KOPT-K1 (cell line): ENCODE measurements at regions not wholly inside any gene's neighbourhood (a gene's known extent, or its start where the extent isn't known, plus 50 kb on each side); places are given as distances from the start of the nearest gene placed in this dataset.
"Not testable (repeated sequence)": the region's sequence is repeated elsewhere in the genome, so short reads cannot be mapped to it uniquely, and the experiment has no call there.

ENCODE experiments used
- H3K27ac ChIP-seq: fragments of 200-600 bp; sonication (generic); 2 replicates; pipeline ENCODE4 v1.5.1; 2016; ENCODE audit warnings: antibody characterized with exemption, mild to moderate bottlenecking, low read depth, low read length; ENCODE audit not compliant: poor library complexity, severe bottlenecking
- H3K36me3 ChIP-seq: fragments of 200-600 bp; sonication (generic); 2 replicates; pipeline ENCODE4 v1.5.1; 2017; ENCODE audit warnings: antibody characterized with exemption, mild to moderate bottlenecking, low read length, moderate library complexity; ENCODE audit not compliant: insufficient read depth
- H3K9me3 ChIP-seq: fragments of 200-600 bp; sonication (generic); 2 replicates; pipeline ENCODE4 v1.5.1; 2017; ENCODE audit warnings: antibody characterized with exemption, low read length, mild to moderate bottlenecking; ENCODE audit not compliant: insufficient read depth, poor library complexity, severe bottlenecking

GRCh38 chrY:18958846-18959245, 185.3 kb upstream of the HSFY2 start:
- H3K36me3 ChIP-seq = no peaks in the 10 kb centered on the region
- peaks cover 5% of the 10 kb centered on the region for H3K9me3 ChIP-seq
- H3K27ac ChIP-seq = no peak overlapping the region

GRCh38 chrY:18951657-18952435, 178.3 kb upstream of the HSFY2 start:
- Histone ChIP-seq H3K36me3 (no peaks in the 10 kb centered on the region), H3K27ac (no peak overlapping the region), H3K9me3 (no peaks in the 10 kb centered on the region)

- Histone ChIP-seq H3K9me3 (no peaks in the 10 kb centered on the region), H3K27ac (no peak overlapping the region), H3K36me3 (no peaks in the 10 kb centered on the region)
Observed at GRCh38 chrY:18951019-18951418, 177.5 kb upstream of the HSFY2 start.

- Histone ChIP-seq H3K9me3 (no peaks in the 10 kb centered on the region), H3K36me3 (no peaks in the 10 kb centered on the region), H3K27ac (no peak overlapping the region)
Observed at GRCh38 chrY:18936831-18937230, 163.3 kb upstream of the HSFY2 start.

- H3K27ac ChIP-seq = no peak overlapping the region
- H3K9me3 ChIP-seq = no peaks in the 10 kb centered on the region
- H3K36me3 ChIP-seq = no peaks in the 10 kb centered on the region
Observed at GRCh38 chrY:18919256-18919655, 145.7 kb upstream of the HSFY2 start.

- Histone ChIP-seq H3K9me3 (no peaks in the 10 kb centered on the region), H3K36me3 (no peaks in the 10 kb centered on the region)
Observed at GRCh38 chrY:18912846-18913245, 139.3 kb upstream of the HSFY2 start.

GRCh38 chrY:18909846-18910245, 136.3 kb upstream of the HSFY2 start:
- H3K36me3 ChIP-seq = no peaks in the 10 kb centered on the region
- H3K27ac ChIP-seq = no peak overlapping the region
- H3K9me3 ChIP-seq = no peaks in the 10 kb centered on the region

More at GRCh38 chrY:18912846-18913245, 139.3 kb upstream of the HSFY2 start:
- H3K27ac ChIP-seq = no peak overlapping the region

- not testable (repeated sequence) for H3K9me3 ChIP-seq, H3K36me3 ChIP-seq, H3K27ac ChIP-seq
Observed at GRCh38 chrY:18906198-18906597, 132.7 kb upstream of the HSFY2 start.

- no peaks in the 10 kb centered on the region for H3K9me3 ChIP-seq
- H3K36me3 ChIP-seq = no peaks in the 10 kb centered on the region
- H3K27ac ChIP-seq = no peak overlapping the region
Observed at GRCh38 chrY:18904296-18904695, 130.8 kb upstream of the HSFY2 start.

GRCh38 chrY:18891994-18892393, 118.5 kb upstream of the HSFY2 start:
- Histone ChIP-seq H3K9me3 (no peaks in the 10 kb centered on the region), H3K36me3 (no peaks in the 10 kb centered on the region), H3K27ac (no peak overlapping the region)

- Histone ChIP-seq H3K27ac (no peak overlapping the region), H3K9me3 (no peaks in the 10 kb centered on the region), H3K36me3 (no peaks in the 10 kb centered on the region)
Observed at GRCh38 chrY:18889548-18889947, 116.0 kb upstream of the HSFY2 start.

- Histone ChIP-seq H3K36me3 (no peaks in the 10 kb centered on the region), H3K27ac (no peak overlapping the region), H3K9me3 (no peaks in the 10 kb centered on the region)
Observed at GRCh38 chrY:18884748-18885147, 111.2 kb upstream of the HSFY2 start.

- not testable (repeated sequence) for H3K27ac ChIP-seq, H3K9me3 ChIP-seq, H3K36me3 ChIP-seq
Observed at GRCh38 chrY:18869145-18869544, 95.6 kb upstream of the HSFY2 start.

GRCh38 chrY:18866887-18867551, 93.5 kb upstream of the HSFY2 start:
- not testable (repeated sequence) for H3K36me3 ChIP-seq, H3K9me3 ChIP-seq, H3K27ac ChIP-seq

- H3K27ac ChIP-seq, H3K9me3 ChIP-seq, H3K36me3 ChIP-seq: not testable (repeated sequence)
Observed at GRCh38 chrY:18860856-18861255, 87.3 kb upstream of the HSFY2 start.
